ENCODE measurements at regions not wholly inside any gene's neighbourhood (a gene's known extent, or its start where the extent isn't known, plus 50 kb on each side); places are given as distances from the start of the nearest gene placed in this dataset.

DNA sequence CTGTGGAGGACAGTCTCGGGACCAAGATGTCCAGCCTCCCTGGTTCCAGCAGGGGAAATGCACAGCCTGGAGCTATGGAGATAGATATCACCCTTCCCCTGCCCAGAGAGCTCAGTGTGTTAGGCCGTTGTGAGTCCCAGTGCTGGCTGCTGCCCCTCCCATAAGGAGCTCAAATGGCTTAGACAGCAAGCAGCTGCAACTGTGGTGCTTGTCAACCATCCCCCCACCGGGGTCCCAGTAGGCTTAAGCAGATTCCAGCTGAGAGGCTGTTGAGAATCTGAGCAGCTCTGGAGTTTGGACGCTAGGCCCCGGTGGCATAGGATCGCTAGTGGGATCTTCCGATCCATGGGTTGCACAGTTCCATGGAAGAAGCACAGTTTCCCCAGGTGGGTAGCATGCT is 181.8 kb upstream of the POF1B start:
- TF ChIP-seq CTCF (IDR thresholded peaks at IDR 0.05; ENCODE audit: poor library complexity, severe bottlenecking) (no peak), RAD21 (conservative IDR thresholded peaks at IDR 0.05) (no peak), REST (IDR thresholded peaks at IDR 0.05; ENCODE audit: borderline replicate concordance) (no peak), TAF1 (IDR thresholded peaks at IDR 0.05; ENCODE audit: low read depth) (no peak), POLR2AphosphoS5 (IDR thresholded peaks at IDR 0.05) (no peak)
